AG08395 (cell line): ENCODE measurements at regions not wholly inside any gene's neighbourhood (a gene's known extent, or its start where the extent isn't known, plus 50 kb on each side); places are given as distances from the start of the nearest gene placed in this dataset.
"Not testable (repeated sequence)": the region's sequence is repeated elsewhere in the genome, so short reads cannot be mapped to it uniquely, and the experiment has no call there.

Experiments
- DNase-seq: peaks from one replicate; pipeline ENCODE4 v3.0.0; 2012; ENCODE audit warnings: mixed read lengths, low spot score

DNA sequence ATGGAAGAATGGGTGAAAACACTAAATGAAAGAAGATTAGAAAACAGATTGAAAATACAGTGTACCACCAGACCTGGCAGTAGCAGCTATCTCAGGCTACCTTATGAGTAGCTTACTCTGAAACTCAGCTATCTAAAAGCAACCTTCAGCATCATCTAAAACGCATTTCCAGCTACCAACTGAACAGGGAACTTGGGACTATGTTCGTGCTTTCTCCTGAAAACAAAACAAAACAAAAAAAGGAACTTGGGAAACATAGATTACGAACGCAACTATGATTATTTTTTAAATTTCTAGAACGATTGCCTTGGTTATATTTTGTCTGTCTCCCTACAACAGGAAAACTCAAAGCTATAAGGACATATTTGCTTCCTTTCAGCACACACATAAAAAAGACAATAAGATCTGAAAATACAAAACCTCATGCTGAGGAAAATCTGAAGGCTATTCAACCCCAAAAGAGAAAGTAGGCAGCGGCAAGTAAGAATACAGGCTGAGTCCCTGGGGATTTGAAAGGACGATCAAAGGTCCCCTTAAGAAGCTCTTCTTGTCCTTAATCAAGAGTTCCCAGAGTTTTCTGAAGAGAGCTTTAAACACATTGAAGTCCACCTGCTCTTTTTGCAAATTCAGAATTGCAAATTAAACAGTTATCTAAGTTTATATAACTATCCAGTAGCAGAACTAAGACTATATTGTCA lies 53.4 kb downstream of the OR2K2 start:
- no peak for DNase-seq

DNA sequence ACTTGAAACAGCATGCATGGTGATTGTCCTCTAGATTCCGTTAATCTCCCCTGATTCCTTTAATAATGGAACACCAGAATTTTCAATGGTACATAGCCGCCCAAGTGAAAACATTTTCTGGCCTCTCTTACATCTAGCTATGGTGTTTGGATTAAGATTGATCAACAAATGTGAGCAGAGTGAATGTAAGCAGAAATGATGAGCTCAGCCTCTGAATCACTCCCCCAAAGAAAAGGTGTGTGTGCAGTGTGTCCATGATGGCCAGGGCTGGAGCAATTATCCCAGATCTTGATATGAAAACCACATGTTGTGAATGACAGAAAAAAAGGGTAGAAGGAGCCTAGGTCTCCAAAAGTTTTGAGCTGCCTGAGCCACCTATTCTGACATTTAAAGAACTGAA lies 55.3 kb downstream of the OR2K2 start:
- no peak for DNase-seq

DNA sequence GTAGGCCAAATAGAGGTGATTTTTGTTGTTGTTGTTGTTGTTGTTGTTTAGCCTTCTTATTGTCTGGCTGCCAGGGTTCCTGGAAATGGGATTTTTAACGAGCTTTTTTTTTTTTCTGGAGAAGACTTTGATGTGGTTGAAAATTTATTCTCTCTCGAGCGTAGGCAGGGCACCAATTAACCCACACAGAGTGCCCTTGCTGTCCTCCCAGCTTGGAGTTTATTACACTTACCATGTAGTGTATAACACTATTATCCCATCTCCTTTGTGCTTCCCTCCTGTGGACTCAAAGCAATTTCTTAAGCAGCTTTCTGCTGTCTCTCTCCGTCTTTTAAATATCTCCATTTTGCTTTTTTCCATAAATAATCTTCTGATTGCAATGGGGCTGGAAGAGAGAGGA lies 57.4 kb downstream of the OR2K2 start:
- DNase-seq = no peak

DNA sequence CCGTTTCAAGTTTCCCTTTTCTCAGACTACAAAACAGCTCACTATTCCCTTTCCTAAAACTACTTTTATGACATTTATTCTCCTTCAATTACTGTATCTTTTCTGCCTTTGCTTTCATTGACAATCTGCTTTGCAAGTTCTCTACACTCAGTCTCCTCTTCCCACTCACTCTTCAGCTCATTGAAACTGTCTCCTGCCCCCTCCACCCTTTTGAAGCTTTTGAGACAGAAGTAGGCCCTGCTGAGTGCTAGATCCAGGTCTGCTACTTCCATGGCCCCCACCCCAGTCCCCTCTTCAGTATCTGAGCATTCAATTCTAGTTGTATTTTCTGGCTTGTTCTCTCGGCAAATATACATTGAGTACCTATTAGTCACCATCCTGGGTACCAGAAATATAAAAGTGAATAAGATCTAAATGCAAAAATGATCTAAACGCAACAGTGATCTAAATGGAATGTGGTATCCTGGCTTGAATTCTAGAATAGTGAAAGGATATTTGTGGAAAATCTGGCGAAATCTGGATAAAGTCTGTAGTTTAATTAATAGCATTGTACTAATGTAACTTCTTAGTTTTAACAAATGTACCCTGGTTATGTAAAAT lies 58.4 kb downstream of the OR2K2 start:
- DNase-seq = no peak

DNA sequence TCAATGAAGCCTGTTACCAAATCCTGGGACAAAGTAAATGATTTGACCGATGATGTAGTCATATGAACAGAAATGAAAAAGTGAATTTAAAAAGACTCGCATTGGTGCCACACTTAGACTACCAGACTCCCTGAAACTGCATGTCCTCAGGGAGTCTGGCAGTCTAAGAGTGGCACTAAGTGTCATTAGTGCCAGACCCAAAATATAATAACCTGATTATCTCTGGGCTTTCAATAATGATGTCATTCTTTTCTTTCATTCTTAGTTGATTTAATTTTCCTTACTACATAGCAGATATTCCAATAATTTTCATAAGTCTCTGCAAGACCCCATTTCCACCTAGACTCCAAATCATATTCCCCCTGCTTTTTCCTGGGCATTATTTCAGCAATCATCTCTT lies 59.0 kb downstream of the OR2K2 start:
- DNase-seq = no peak

DNA sequence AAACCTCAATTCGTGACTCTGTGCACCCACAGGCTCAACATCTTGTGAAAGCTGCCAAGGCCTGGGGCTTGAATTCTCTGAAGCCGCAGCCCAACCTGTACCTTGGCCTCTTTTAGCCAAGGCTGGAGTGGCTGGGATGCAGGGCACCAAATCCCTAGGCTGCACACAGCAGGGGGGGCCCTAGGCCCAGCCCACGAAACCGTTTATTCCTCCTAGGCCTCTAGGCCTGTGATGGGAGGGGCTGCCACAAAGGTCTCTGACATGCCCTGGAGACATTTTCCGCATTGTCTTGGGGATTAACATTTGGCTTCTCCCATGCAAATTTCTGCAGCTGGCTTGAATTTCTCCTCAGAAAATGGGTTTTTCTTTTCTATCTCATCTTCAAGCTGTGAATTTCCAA lies 64.0 kb downstream of the OR2K2 start:
- not testable (repeated sequence) for DNase-seq

DNA sequence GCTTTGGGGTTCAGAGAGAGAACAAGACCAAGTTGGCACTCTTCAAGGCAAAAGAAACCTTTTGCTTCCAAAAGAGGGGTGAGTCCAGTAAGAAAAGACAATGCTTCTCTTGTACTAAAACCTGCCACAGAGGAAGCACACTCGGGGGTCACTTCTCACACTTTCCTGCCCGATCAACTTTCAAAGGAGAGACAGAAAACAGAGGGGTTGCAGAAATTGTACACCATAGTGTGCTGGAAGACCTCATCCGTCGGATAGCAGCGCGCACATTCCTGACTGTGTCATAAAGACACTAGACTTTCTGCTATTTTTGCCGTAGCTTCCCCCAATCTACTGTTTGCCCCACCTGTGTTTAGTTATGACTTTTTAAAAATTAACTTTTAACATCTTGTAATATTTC lies 66.9 kb downstream of the OR2K2 start:
- no peak for DNase-seq

DNA sequence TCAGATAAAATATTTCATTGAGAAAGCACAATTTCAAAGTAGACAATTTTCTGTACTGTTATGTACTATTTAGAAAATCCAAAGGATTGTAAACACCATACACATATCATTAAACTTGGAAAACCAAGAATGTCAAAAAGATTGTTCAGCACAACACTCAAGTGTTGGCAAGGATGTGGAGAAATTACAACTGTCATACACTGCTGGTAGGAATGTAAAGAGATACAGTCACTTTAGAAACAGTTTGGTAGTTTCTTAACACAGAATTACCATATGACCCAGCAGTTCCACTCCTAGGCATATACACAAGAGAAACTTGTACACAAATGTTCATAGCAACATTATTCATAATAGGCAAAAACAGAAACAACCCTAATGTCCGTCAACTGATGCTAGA lies 71.2 kb downstream of the OR2K2 start:
- no peak for DNase-seq

DNA sequence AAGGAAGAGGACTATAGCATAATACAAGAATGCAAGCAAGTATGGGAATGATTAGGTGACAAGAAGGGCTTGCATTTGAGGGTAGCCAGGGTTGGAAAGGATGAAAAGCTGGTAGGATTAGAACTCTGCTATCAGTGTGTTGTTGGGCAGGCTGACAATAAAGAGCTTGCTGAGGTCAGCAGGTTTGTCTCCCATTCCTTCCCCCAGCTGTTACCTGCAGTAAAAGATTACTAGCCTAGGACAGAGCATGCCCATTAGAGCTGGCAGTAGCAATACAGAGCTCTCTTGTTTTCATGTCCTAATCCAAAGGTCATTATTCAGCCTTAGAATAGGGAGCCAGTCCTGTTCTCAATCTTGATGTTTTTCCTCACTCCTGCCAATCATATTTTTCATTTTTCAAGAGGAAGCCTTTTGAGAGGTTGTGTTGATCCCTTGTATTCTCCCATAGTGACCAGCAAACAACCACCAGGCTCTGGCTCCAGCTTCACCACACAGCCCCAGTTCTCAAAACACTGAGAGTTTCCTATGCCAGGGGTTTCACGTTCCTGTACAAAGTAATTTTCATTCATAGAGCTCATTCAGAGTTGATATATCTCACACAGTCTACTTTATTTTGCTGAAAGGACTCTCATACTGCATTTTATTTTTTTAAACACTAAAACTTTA lies 71.7 kb downstream of the OR2K2 start:
- no peak for DNase-seq

DNA sequence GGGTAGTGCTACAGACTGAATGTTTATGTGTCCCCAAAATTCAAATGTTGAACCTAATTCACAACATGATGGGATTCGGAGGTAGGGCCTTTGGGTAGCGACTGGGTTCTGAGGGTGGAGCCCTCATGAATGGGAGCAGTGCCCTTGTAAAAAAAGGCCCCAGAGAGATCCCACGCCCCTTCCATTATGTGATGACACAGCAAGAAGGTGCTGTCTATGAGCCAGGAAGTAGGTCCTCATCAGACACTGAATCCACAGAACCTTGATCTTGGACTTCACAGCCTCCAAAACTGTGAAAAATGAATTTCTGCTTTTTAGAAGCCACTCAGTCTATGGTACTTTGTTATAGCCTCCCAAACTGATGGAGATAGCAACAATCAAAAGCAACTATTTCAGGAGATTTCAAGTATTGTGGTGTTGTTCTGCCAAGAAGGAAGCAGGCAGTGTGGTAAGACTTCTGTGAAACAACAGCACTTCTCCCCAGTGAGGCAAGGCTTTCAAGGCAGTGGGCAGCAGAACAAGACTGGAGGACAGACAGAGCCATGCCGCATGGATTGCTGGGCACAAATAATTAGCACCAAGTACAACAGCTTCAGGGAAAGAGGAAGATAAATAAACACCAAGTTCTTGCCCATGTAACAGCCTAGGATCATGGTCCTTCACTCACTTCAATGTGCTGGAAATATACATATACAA lies 76.1 kb downstream of the OR2K2 start:
- DNase-seq = no peak

DNA sequence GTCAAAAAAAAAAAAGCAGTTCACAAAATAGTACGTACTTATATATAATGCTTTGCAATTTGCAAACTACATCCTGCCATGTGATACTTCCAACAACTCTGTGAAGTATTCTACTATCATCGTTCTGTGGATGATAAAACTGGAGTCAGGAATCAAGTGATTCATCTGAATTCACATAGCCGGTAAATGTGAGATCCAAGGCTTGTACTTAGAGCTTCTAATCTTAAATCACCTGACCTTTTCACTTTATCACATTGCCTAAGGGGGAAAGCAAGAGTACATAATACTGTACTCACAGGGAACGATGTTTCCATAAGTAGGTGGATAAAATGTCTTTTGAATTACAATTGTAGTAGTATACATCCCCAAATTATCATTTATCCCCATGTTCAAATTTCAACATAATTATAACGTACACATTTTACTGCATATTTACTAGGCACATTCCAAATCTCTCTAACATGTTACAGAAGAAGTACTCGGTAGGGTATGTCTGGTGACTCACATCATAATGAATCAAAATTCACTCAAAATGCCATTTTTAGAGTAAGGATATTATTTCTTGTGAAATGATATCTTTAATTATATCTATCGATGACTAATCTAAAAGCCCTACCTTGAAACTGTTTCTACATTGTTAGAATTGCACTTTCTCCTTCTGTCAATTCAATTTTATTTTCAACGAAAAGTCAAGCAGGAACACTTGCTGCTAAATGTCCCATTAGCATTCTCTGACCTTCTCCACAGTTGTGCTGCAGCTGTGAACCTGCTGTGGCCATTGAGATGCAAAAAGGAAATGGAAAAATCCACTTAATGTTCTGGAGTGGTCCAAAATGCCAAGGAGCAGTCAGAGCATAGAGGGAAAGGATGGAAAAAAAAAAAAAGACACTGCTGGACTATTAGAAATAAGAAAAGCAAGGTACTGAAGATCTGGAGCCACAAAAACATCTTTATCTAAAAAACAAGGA lies 78.9 kb downstream of the OR2K2 start:
- no peak for DNase-seq

DNA sequence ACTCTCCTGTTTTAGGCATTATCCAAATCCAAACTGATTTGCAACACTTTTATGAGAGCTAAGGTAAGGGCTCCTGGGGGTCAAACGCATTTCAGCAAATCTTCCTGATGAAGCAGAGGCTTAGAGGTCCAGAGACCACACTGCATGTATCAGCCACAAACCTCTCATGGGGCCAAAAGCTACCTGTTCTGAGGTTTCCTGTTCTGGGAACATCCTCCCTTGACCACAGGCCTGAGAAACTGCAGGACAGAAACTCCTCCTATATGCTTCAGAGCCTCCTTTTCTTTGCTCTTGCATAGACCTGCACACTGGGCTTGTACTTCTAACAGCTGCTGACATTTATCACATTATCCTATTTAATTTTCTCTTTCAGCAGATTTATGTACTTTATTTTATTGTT lies 92.6 kb downstream of the OR2K2 start:
- no peak for DNase-seq

DNA sequence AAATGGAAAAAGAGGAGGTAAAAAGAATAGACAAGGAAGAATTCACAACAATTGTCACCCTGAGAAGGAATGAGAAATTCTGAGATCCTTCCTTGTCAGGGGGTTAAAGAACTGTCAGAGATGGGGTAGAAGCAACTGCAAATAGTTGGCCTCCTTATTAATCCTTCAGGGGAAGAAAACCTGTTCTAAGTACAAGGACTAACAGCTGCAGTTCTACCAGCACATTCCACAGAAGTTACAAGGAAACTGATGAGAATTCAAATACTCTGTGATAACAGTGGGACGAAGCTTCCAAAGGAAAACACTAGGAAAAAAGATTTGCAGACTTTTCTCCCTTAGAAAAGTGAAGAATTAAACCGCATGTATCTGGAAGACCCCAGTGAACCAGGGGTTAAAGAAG lies 93.7 kb downstream of the OR2K2 start:
- DNase-seq = no peak

DNA sequence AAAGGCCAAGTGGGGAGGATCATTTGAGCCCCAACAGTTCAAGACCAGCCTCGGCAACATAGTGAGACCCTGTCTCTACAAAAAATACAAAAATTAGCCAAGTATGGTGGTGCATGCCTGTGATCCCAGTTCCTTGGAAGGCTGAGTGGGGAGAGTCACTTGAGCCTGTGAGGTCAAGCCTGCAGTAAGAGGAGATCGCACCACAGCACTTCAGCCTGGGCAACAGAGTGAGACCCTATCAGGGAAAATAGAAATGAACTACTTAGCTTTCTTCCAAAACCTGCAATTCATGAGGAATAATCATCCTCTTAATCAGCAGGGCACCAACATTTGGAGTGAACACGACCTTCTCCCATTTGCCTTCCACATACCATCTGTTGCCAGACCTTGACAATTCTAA lies 96.1 kb downstream of the OR2K2 start:
- DNase-seq = no peak

DNA sequence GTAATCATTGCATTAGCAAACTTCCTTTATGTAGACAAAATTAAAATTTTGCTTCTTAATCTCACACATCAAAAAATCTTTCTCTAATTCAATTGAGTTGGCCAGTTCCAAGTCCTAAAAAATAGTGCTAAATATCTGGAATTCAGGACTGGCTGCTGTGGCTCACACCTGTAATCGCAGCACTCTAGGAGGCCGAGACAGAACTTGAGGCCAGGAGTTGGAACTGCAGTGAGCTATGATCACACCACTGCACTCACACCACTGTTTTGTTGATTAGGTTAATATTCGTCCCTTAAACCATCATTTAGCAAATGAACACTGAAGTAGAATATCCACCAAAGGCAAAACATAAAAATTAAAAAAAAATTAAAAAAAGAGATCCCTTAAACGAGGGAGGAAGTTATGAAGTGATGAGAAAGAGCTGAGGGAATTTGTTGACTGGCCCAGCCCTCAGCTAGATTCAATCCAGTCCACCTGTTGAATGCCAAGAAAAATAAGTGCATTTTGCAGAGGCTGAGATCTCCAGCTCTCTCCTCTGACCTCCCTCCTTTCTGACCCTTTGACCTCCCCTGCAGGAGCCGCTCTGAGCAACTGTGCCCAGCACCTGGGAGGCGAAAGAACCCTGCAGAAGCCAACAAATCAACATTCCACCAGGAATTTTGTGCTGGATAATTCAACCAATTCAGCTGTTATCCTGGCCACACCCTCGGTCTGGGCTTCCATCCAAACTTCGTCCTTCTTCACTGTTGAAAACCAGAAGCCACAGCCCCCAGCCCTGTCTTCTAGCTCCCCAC lies 96.8 kb downstream of the OR2K2 start:
- DNase-seq = no peak

DNA sequence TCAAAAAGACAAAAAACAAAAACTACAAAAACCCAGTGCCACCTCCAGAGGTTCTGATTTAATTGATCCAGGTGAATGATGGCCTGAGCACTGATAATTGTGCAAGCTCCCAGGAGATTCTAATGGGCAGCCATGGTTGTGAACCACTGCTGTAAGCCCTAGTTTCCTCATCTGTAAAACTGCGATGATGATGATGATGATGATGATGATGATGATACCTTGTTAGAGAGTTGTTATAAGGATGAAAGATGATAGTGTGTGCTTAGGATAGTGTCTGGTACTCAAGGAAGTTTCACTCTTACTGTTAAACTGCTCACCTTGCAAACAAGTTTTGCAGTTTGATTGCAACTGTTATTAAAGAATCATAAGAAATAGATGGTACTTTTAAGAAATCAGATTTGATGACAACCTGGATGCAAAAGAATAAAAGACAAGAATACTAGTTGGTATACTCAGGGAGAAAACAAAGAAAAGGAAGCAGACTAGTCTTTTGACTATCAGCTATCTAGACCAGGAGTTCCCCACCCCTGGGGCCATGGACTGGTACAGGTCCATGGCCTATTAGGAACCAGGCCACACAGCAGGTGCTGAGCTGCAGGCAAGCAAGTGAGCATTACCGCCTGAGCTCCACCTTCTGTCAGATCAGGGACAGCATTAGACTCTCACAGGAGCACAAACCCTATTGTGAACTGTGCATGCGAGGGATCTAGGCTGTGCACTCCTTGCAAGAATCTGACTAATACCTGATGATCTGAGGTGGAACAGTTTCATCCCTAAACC lies 98.0 kb downstream of the OR2K2 start:
- no peak for DNase-seq

DNA sequence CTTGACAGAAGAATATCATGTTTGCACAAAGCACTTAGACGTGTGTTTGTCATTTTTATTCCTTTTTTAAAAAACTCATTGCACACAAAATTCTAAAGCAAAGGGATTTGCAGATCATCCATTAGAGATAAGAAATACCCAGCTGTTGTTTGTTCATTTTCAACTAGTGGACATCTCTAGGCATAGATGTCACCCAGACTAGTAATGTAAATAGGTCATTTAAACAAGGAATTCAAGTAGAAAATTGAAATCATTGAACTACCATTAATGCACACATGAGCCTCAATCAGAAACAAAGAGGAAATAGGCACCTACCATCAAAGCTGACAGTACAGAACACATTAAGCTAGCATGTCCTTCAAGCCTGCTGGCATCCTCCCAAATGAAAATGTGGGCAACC lies 107.3 kb downstream of the OR2K2 start:
- DNase-seq = no peak

DNA sequence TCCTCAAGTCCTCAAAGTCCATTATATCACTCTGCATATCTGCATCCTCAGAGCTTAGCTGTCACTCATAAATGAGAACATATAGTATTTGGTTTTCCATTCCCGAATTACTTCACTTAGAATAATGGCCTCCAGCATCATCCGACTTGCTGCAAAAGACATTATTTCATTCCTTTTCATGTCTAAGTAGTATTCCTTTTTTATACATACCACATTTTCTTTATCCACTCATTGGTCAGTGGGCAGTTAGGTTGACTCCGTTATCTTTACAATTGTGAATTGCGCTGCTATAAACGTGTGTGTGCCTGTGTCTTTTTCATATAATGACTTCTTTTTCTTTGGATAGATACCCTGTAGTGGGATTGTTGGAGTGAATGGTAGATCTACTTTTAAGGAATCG lies 117.2 kb downstream of the OR2K2 start:
- DNase-seq = no peak

DNA sequence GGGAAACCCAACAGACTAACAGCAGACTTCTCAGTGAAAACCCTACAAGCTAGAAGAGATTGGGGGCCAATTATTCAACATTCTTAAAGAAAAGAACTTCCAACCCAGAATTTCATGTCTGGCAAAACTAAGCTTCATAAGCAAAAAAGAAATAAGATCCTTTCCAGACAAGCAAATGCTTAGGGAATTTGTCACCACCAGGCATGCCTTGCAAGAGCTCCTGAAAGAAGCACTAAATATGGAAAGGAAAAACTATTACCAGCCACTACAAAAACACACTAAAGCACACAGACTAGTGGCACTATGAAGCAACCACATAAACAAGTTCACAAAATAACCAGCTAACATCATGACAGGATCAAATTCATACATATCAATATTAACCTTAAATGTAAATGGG lies 131.1 kb downstream of the OR2K2 start:
- no peak for DNase-seq

DNA sequence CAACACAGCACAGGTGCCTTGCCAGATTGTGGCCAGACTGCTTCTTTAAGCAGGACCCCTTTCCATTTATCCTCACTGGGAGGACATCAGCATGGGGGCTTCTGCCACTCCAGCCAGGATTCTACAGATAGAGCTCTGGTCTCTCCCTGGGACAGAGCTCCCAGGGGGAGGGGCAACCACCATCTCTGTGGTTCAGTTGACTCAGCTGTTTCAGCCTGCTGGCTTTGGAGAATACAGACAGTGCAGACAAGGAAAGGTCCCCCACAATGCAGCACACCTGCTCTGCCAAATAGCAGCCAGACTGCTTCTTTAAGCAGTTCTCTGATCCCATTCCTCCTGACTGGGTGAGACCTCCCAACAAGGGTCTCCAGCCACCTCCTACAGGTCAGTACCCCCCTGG lies 132.8 kb downstream of the OR2K2 start:
- DNase-seq = no peak
